K562 (cell line): ENCODE measurements at regions not wholly inside any gene's neighbourhood (a gene's known extent, or its start where the extent isn't known, plus 50 kb on each side); places are given as distances from the start of the nearest gene placed in this dataset.

ENCODE experiments used
- ATAC-seq: fragments of 200-7000 bp; cut with Tn5 transposase; 3 replicates; pipeline ENCODE4 v1.9.1; 2020; ENCODE audit warnings: moderate library complexity
- BruUV-seq: library from RNA; stranded (reverse); fragments of 400-500 nt; replicated peaks from 2 replicates; lab custom pipeline; 2021; lab: Mats Ljungman, UMichigan
- CTCF ChIA-PET: fragments of 300-600 bp; formaldehyde crosslinking; extraction: SDS; loops from one replicate; lab custom pipeline; 2021; ENCODE audit warnings: low intra/inter-chr PET ratio; lab: Yijun Ruan, JAX
- POLR2A ChIA-PET: fragments of 300-600, 350-650 bp; sonication (Branson Sonifier 250); formaldehyde crosslinking; extraction: SDS; loops from one replicate; lab custom pipeline; 2021; ENCODE audit warnings: antibody characterized with exemption, inconsistent platforms; lab: Yijun Ruan, JAX
- DNase-seq, 4 experiments: peaks; one replicate each; pipeline versions ENCODE4 v3.0.0 to v3.0.0-alpha.2; 2011 to 2018; ENCODE audit warnings: low spot score in 3 of 4, mixed read lengths in 3 of 4; ENCODE audit errors: extremely low read depth in 1 of 4
- FAIRE-seq: peaks from 2 replicates; lab custom pipeline; 2011; peaks lifted over from hg19 to GRCh38; lab: Jason Lieb, UNC
- H2AFZ ChIP-seq: 2 replicates; pipeline ENCODE4 v1.6.0; 2011; ENCODE audit warnings: low read depth, low read length, control low read depth, inconsistent platforms
- H3K27ac ChIP-seq: fragments of 200-600 bp; 3 replicates; pipeline ENCODE4 v1.8.0; 2011; ENCODE audit warnings: low read depth, mild to moderate bottlenecking, control low read depth, inconsistent platforms, low read length, moderate library complexity, mixed read lengths; ENCODE audit errors: extremely low read depth
- H3K27me3 ChIP-seq, 2 experiments: fragments of 300-600 bp in 1 of 2; 2 replicates in 1 of 2; 3 replicates in 1 of 2; pipeline versions ENCODE4 v1.6.0 to v1.8.0; 2011; ENCODE audit warnings: inconsistent platforms in 2 of 2, low read length in 2 of 2, mild to moderate bottlenecking in 1 of 2, mixed read lengths in 1 of 2, moderate library complexity in 1 of 2; ENCODE audit not compliant: control insufficient read depth in 2 of 2, insufficient read depth in 2 of 2
- H3K36me3 ChIP-seq: fragments of 300-600 bp; 3 replicates; pipeline ENCODE4 v1.8.0; 2011; ENCODE audit warnings: mild to moderate bottlenecking, low read length, inconsistent platforms; ENCODE audit not compliant: control insufficient read depth, insufficient read depth
- H3K4me1 ChIP-seq, 2 experiments: fragments of 200-600 bp in 1 of 2; replicated peaks in 1 of 2; 2 replicates in 1 of 2; 3 replicates in 1 of 2; pipeline versions ENCODE4 v1.5.1 to v1.8.0; 2011; ENCODE audit warnings: inconsistent platforms in 2 of 2, low read length in 2 of 2, mild to moderate bottlenecking in 1 of 2, mixed read lengths in 1 of 2, moderate library complexity in 1 of 2; ENCODE audit not compliant: control insufficient read depth in 2 of 2, insufficient read depth in 2 of 2
- H3K4me2 ChIP-seq: 2 replicates; pipeline ENCODE4 v1.6.1; 2011; ENCODE audit warnings: low read length, control low read depth, inconsistent platforms, mixed read lengths; ENCODE audit not compliant: insufficient read depth
- H3K4me3 ChIP-seq: fragments of 200-600 bp; sonication (generic), shearing (Covaris generic); 2 replicates; pipeline ENCODE4 v1.5.1; 2016; ENCODE audit warnings: control low read depth, inconsistent platforms
- H3K79me2 ChIP-seq: fragments of 200-600 bp; 3 replicates; pipeline ENCODE4 v1.8.0; 2011; ENCODE audit warnings: low read length, inconsistent platforms; ENCODE audit not compliant: control insufficient read depth, insufficient read depth
- H3K9ac ChIP-seq, 2 experiments: 2 replicates each; pipeline versions ENCODE4 v1.6.0 to v1.6.1; 2011; ENCODE audit warnings: low read depth in 2 of 2, low read length in 2 of 2, control low read depth in 1 of 2, inconsistent platforms in 1 of 2, mild to moderate bottlenecking in 1 of 2, mixed read lengths in 1 of 2; ENCODE audit not compliant: insufficient read depth in 1 of 2
- H3K9me1 ChIP-seq: one replicate; pipeline ENCODE4 v1.6.0; 2011; ENCODE audit warnings: inconsistent platforms, mild to moderate bottlenecking, low read length, moderate library complexity; ENCODE audit not compliant: control insufficient read depth, insufficient read depth
- H3K9me3 ChIP-seq: replicated peaks from 2 replicates; pipeline ENCODE4 v1.5.1; 2011; ENCODE audit warnings: low read depth, low read length, inconsistent platforms; ENCODE audit not compliant: control insufficient read depth, insufficient read depth
- H4K20me1 ChIP-seq: replicated peaks from 2 replicates; pipeline ENCODE4 v1.6.1; 2011; ENCODE audit warnings: low read length, inconsistent platforms, mixed read lengths; ENCODE audit not compliant: control insufficient read depth, insufficient read depth
- CHD4 ChIP-seq: fragments of 200-600 bp; sonication (generic); IDR thresholded peaks from 3 replicates; pipeline ENCODE4 v1.6.1; 2012; ENCODE audit warnings: low read depth, mild to moderate bottlenecking, mixed read lengths, low read length, inconsistent platforms; ENCODE audit not compliant: insufficient read depth, insufficient replicate concordance, poor library complexity, severe bottlenecking
- ESRRA ChIP-seq: fragments of 450-650 bp; IDR thresholded peaks from 2 replicates; pipeline ENCODE4 v1.6.1; 2014; ENCODE audit warnings: low read depth, mild to moderate bottlenecking, moderate library complexity, borderline replicate concordance
- EWSR1 ChIP-seq: fragments of 450-650 bp; IDR thresholded peaks from 2 replicates; pipeline ENCODE4 v1.6.1; 2018; ENCODE audit warnings: borderline replicate concordance, mild to moderate bottlenecking, low read depth, moderate library complexity; ENCODE audit not compliant: partially characterized antibody
- HLTF ChIP-seq: fragments of 450-650 bp; IDR thresholded peaks from 2 replicates; pipeline ENCODE4 v1.6.1; 2016
- ILK ChIP-seq: fragments of 450-650 bp; IDR thresholded peaks from 2 replicates; pipeline ENCODE4 v1.6.1; 2016; ENCODE audit warnings: missing genetic modification characterization, low read depth, mild to moderate bottlenecking, missing compliant biosample characterization, moderate library complexity, borderline replicate concordance
- KDM1A ChIP-seq, 2 experiments: fragments of 450-650 bp; IDR thresholded peaks; 2 replicates each; pipeline ENCODE4 v1.6.1; 2016; ENCODE audit warnings: mild to moderate bottlenecking in 2 of 2
- NCOA4 ChIP-seq: fragments of 450-650 bp; IDR thresholded peaks from 2 replicates; pipeline ENCODE4 v1.6.1; 2018; ENCODE audit warnings: mild to moderate bottlenecking; ENCODE audit not compliant: partially characterized antibody
- NCOR1 ChIP-seq: fragments of 450-650 bp; IDR thresholded peaks from 2 replicates; pipeline ENCODE4 v1.6.1; 2016; ENCODE audit warnings: mild to moderate bottlenecking, moderate library complexity
- WGBS: fragments of 100-300 bp; shearing (Covaris generic); methylation state at CpG from one replicate; pipeline ENCODE4 v1.1.6; 2016; ENCODE audit warnings: low coverage, mixed read lengths; ENCODE audit not compliant: insufficient coverage; ENCODE audit errors: missing lambda C conversion rate; 5-methylcytosine and 5-hydroxymethylcytosine counted together
- in situ Hi-C: fragments of 300-500 bp; cut with MboI; formaldehyde crosslinking; loops from 4 replicates; pipeline ENCODE4 v1.15.0; 2018; ENCODE audit warnings: inconsistent platforms, mixed read lengths
- intact Hi-C: fragments of 100-400 bp; cut with micrococcal nuclease; formaldehyde crosslinking; loops from 2 replicates; pipeline ENCODE4 v1.14.2; 2022
- TF ChIP-seq, protein P1 (sequence below), 2 experiments: fragments of 200-800 bp in 1 of 2; sonication (Bioruptor generic) in 1 of 2; sonication (generic) in 1 of 2; formaldehyde crosslinking in 1 of 2; IDR thresholded peaks in 1 of 2; conservative IDR thresholded peaks in 1 of 2; 2 replicates each; pipeline versions ENCODE4 v1.5.0 to v1.6.1; 2016 to 2020; ENCODE audit warnings: missing compliant biosample characterization in 1 of 2, missing genetic modification characterization in 1 of 2, missing genetic modification reagents in 1 of 2
- TF ChIP-seq, protein P2 (sequence below): fragments of 250-450 bp; sonication (Bioruptor Pico); IDR thresholded peaks from 2 replicates; pipeline ENCODE4 v1.5.0; 2020; ENCODE audit warnings: mild to moderate bottlenecking, borderline replicate concordance

DNA sequence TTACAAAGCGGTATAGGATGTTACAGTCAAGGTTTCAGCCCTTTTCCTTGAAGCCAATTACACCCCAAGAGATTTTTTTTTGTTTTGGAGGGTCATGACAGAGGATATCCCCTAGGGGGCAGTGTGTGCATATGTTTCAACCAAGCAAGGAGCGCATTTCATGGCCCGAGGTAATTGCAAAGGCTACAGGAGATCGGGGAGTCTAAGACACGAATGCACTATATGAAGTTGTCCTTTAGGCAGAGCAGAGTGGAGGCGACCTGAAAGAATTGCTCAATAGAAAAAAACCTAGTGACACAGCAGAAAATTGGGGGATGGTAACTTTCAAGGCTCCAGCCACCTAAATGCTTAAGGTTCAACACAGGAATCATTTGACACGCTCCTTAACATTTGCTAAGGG, 219.8 kb upstream of the PARD3B start (continued):
- TF ChIP-seq ILK (tag) (no peak), KDM1A (IDR thresholded peaks at IDR 0.05) (no peak)

DNA sequence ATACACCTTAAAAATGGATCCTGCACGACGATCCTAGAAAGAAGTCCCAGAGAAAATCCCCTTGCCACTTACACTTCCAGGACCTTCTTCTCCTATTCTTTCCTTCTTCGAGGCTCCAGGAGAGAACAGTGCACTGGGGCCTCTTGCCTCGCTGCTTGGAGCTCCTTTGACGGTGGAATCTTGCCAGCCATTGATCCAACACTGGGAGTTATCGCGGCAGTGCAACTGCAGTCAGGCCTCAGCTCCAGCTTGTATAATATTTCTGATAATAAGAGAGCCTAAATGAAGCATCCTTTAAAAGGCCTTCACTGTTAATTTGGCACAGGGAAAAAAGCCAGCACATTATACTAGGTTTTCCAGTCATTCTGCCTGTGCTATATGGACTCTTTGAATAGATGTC, 216.9 kb upstream of the PARD3B start:
- Histone ChIP-seq H4K20me1 (no peaks in the 10 kb centered on the region), H3K9me3 (no peaks in the 10 kb centered on the region), H3K27ac (no peak overlapping the region), H3K9me1 (no peaks in the 10 kb centered on the region), H3K4me1 (no peaks in the 10 kb centered on the region), H3K9ac (no peak overlapping the region), H3K4me2 (no peak overlapping the region), H3K27me3 (no peaks in the 10 kb centered on the region), H3K4me3 (no peak overlapping the region), H3K36me3 (no peaks in the 10 kb centered on the region), H2AFZ (no peak overlapping the region), H3K79me2 (no peaks in the 10 kb centered on the region)
- ATAC-seq = no peak
- 42% methylated on average over 7 of the region's 7 CpGs for WGBS
- DNase-seq = no peak
- intact Hi-C loops = loop anchor here (10.0 kb wide), 4 partner anchors 106 to 1346 kb away; no protein-coding TSS in a partner anchor
- ChIA-PET POLR2A (interaction anchor here (0.6 kb wide), 1 partner anchor 1234 kb away, joined by 3 read pairs; no protein-coding TSS in a partner anchor), CTCF (no interaction called here)
- BruUV-seq = no TSS peak
- FAIRE-seq = no peak
- in situ Hi-C loops = loop anchor here (10.0 kb wide), 1 partner anchor 366 kb away; no protein-coding TSS in a partner anchor
- TF ChIP-seq, protein P1, sequence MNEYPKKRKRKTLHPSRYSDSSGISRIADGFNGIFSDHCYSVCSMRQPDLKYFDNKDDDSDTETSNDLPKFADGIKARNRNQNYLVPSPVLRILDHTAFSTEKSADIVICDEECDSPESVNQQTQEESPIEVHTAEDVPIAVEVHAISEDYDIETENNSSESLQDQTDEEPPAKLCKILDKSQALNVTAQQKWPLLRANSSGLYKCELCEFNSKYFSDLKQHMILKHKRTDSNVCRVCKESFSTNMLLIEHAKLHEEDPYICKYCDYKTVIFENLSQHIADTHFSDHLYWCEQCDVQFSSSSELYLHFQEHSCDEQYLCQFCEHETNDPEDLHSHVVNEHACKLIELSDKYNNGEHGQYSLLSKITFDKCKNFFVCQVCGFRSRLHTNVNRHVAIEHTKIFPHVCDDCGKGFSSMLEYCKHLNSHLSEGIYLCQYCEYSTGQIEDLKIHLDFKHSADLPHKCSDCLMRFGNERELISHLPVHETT (CRISPR knock-in tag; conservative IDR thresholded peaks at IDR 0.05 in 1 of 2, IDR thresholded peaks at IDR 0.05 in 1 of 2) = no peak
- TF ChIP-seq NCOA4 (no peak), NCOR1 (no peak), ESRRA (no peak), HLTF (no peak), EWSR1 (no peak), CHD4 (no peak)
- TF ChIP-seq, protein P2, sequence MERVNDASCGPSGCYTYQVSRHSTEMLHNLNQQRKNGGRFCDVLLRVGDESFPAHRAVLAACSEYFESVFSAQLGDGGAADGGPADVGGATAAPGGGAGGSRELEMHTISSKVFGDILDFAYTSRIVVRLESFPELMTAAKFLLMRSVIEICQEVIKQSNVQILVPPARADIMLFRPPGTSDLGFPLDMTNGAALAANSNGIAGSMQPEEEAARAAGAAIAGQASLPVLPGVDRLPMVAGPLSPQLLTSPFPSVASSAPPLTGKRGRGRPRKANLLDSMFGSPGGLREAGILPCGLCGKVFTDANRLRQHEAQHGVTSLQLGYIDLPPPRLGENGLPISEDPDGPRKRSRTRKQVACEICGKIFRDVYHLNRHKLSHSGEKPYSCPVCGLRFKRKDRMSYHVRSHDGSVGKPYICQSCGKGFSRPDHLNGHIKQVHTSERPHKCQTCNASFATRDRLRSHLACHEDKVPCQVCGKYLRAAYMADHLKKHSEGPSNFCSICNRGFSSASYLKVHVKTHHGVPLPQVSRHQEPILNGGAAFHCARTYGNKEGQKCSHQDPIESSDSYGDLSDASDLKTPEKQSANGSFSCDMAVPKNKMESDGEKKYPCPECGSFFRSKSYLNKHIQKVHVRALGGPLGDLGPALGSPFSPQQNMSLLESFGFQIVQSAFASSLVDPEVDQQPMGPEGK (CRISPR knock-in tag) = no peak
